H1 (cell line): ENCODE measurements at regions not wholly inside any gene's neighbourhood (a gene's known extent, or its start where the extent isn't known, plus 50 kb on each side); places are given as distances from the start of the nearest gene placed in this dataset.

Experiments
- CHD7 ChIP-seq: fragments of 300-600 bp; sonication (generic); IDR thresholded peaks from 2 replicates; pipeline ENCODE4 v1.7.1; 2012; ENCODE audit warnings: low read length, moderate library complexity, mild to moderate bottlenecking, inconsistent platforms; ENCODE audit not compliant: insufficient replicate concordance

- no peak for TF ChIP-seq CHD7
These were observed 82.5 kb downstream of the PALM2AKAP2 start (continued) for GRCh38 chr9:109862452-109862851.
